Glomerular endothelial cell (primary cell): ENCODE measurements at regions not wholly inside any gene's neighbourhood (a gene's known extent, or its start where the extent isn't known, plus 50 kb on each side); places are given as distances from the start of the nearest gene placed in this dataset.

Experiments
- DNase-seq: peaks from one replicate; pipeline ENCODE4 v3.0.0-alpha.2; 2011; ENCODE audit warnings: low read depth, low spot score; ENCODE audit errors: extremely low read depth

- no peak for DNase-seq
Observed at GRCh38 chr6:23951691-23952090, 174.3 kb upstream of the NRSN1 start.

GRCh38 chr6:23952245-23952644, 173.8 kb upstream of the NRSN1 start:
- no peak for DNase-seq

- no peak for DNase-seq
Observed at GRCh38 chr6:23953976-23954375, 172.0 kb upstream of the NRSN1 start.

GRCh38 chr6:23957017-23957416, 169.0 kb upstream of the NRSN1 start:
- DNase-seq: no peak

GRCh38 chr6:23964865-23965264, 161.2 kb upstream of the NRSN1 start:
- no peak for DNase-seq

GRCh38 chr6:23969344-23969743, 156.7 kb upstream of the NRSN1 start:
- DNase-seq: no peak

GRCh38 chr6:23977706-23978105, 148.3 kb upstream of the NRSN1 start:
- no peak for DNase-seq

GRCh38 chr6:23980965-23981364, 145.1 kb upstream of the NRSN1 start:
- no peak for DNase-seq

- no peak for DNase-seq
Observed at GRCh38 chr6:23981923-23982322, 144.1 kb upstream of the NRSN1 start.

GRCh38 chr6:23983735-23984134, 142.3 kb upstream of the NRSN1 start:
- DNase-seq: no peak

GRCh38 chr6:23985015-23985414, 141.0 kb upstream of the NRSN1 start:
- DNase-seq: no peak

GRCh38 chr6:23989885-23990533, 136.0 kb upstream of the NRSN1 start:
- DNase-seq: no peak

GRCh38 chr6:23994013-23994412, 132.0 kb upstream of the NRSN1 start:
- no peak for DNase-seq

- DNase-seq: no peak
Observed at GRCh38 chr6:24004062-24004461, 122.0 kb upstream of the NRSN1 start.

GRCh38 chr6:24004659-24005058, 121.4 kb upstream of the NRSN1 start:
- DNase-seq: no peak

- DNase-seq: no peak
Observed at GRCh38 chr6:24006254-24006653, 119.8 kb upstream of the NRSN1 start.

GRCh38 chr6:24009319-24009718, 116.7 kb upstream of the NRSN1 start:
- no peak for DNase-seq

GRCh38 chr6:24010133-24010532, 115.9 kb upstream of the NRSN1 start:
- DNase-seq: no peak

- no peak for DNase-seq
Observed at GRCh38 chr6:24016286-24016685, 109.7 kb upstream of the NRSN1 start.

GRCh38 chr6:24016857-24017256, 109.2 kb upstream of the NRSN1 start:
- no peak for DNase-seq

GRCh38 chr6:24019393-24019792, 106.6 kb upstream of the NRSN1 start:
- DNase-seq: no peak

- no peak for DNase-seq
Observed at GRCh38 chr6:24019830-24020229, 106.2 kb upstream of the NRSN1 start.

GRCh38 chr6:24026050-24026449, 100.0 kb upstream of the NRSN1 start:
- DNase-seq: no peak
